K562 (cell line): ENCODE measurements at regions not wholly inside any gene's neighbourhood (a gene's known extent, or its start where the extent isn't known, plus 50 kb on each side); places are given as distances from the start of the nearest gene placed in this dataset. TPM values are rescaled to one million over a fixed set of nuclear protein-coding genes. Genes with fewer than 3 reads are reported as not detected.
A peak's percentile ranks its signal among the peaks of the same experiment; 100 is the strongest.

ENCODE experiments used
- BCOR ChIP-seq: fragments of 450-650 bp; IDR thresholded peaks from 2 replicates; pipeline ENCODE4 v1.6.1; 2016
- CTCF ChIP-seq, 3 experiments: IDR thresholded peaks in 2 of 3; conservative IDR thresholded peaks in 1 of 3; 2 replicates each; pipeline ENCODE4 v1.5.1; 2011 to 2012; ENCODE audit warnings: low read length in 3 of 3, mild to moderate bottlenecking in 3 of 3, control low read depth in 2 of 3, improper control_type of control experiment in 1 of 3, inconsistent platforms in 1 of 3, low read depth in 1 of 3, mixed read lengths in 1 of 3, moderate library complexity in 1 of 3; ENCODE audit not compliant: insufficient read depth in 2 of 3
- DDX20 ChIP-seq: fragments of 450-650 bp; IDR thresholded peaks from 2 replicates; pipeline ENCODE4 v1.6.1; 2016; ENCODE audit warnings: missing genetic modification characterization, low read depth, mild to moderate bottlenecking, missing compliant biosample characterization, moderate library complexity
- NCOA6 ChIP-seq: fragments of 450-650 bp; IDR thresholded peaks from 2 replicates; pipeline ENCODE4 v1.6.1; 2017; ENCODE audit warnings: mild to moderate bottlenecking
- RFX5 ChIP-seq: IDR thresholded peaks from 2 replicates; pipeline ENCODE4 v1.6.1; 2011; ENCODE audit warnings: low read depth, mild to moderate bottlenecking, improper control_type of control experiment, low read length
- SMARCE1 ChIP-seq: fragments of 450-650 bp; IDR thresholded peaks from 2 replicates; pipeline ENCODE4 v1.7.1; 2016; ENCODE audit warnings: mild to moderate bottlenecking
- small RNA-seq: library from RNA; depleted of rRNA; stranded (forward); fragments of <200 nt; gene quantifications from one replicate; pipeline ENCODE3, GENCODE V24; 2014

- TF ChIP-seq CTCF (IDR thresholded peaks at IDR 0.05 in 2 of 3, conservative IDR thresholded peaks at IDR 0.05 in 1 of 3; ENCODE audit: insufficient read depth in 2 of 3, low read depth in 1 of 3, low read length in 3 of 3) = 0 out of 6 replicates have a peak, but pooled peaks of 1 of the 3 experiments have one; percentile 3
- no peak for TF ChIP-seq DDX20
- TF ChIP-seq NCOA6 = no peak
- no peak for TF ChIP-seq RFX5
- no peak for TF ChIP-seq BCOR
- TF ChIP-seq SMARCE1 = no peak
- TF ChIP-seq, all 486 proteins: peak for 5
Measured at GRCh38 chrX:76109654-76110053, 63.2 kb upstream of the PBDC1 start (continued).

Small RNAs in the stretch of these regions (small RNA-seq; reads per million reads assigned to genes)
- not detected for gene AL451105.1
